Fibroblast of lung (primary cell): ENCODE measurements at regions not wholly inside any gene's neighbourhood (a gene's known extent, or its start where the extent isn't known, plus 50 kb on each side); places are given as distances from the start of the nearest gene placed in this dataset.

Source experiments
- DNase-seq, 2 donors: peaks; one replicate each; pipeline versions ENCODE4 v3.0.0 to v3.0.0-alpha.2; 2010; ENCODE audit warnings: low read depth in 2 of 2
- H2AFZ ChIP-seq: 2 replicates; pipeline ENCODE4 v1.5.1; 2012; ENCODE audit warnings: low read length, control low read depth, inconsistent platforms
- H3K27ac ChIP-seq: 2 replicates; pipeline ENCODE4 v1.5.1; 2011; ENCODE audit warnings: low read length, control low read depth; ENCODE audit not compliant: insufficient read depth
- H3K27me3 ChIP-seq: 2 replicates; pipeline ENCODE4 v1.5.1; 2011; ENCODE audit warnings: mild to moderate bottlenecking, low read length; ENCODE audit not compliant: control insufficient read depth, insufficient read depth
- H3K36me3 ChIP-seq: 2 replicates; pipeline ENCODE4 v1.5.1; 2011; ENCODE audit warnings: low read length; ENCODE audit not compliant: control insufficient read depth, insufficient read depth
- H3K4me1 ChIP-seq: 2 replicates; pipeline ENCODE4 v1.5.1; 2011; ENCODE audit warnings: low read length; ENCODE audit not compliant: control insufficient read depth, insufficient read depth; ENCODE audit errors: extremely low read depth
- H3K4me2 ChIP-seq: 2 replicates; pipeline ENCODE4 v1.5.1; 2011; ENCODE audit warnings: low read length, control low read depth; ENCODE audit not compliant: insufficient read depth; ENCODE audit errors: extremely low read depth
- H3K4me3 ChIP-seq, 4 experiments: fragments of 200-600 bp in 1 of 4; sonication (generic) in 1 of 4; replicated peaks in 1 of 4; 2 replicates each; pipeline ENCODE4 v1.5.1; 2011 to 2016; ENCODE audit warnings: low read length in 4 of 4, low read depth in 3 of 4, mild to moderate bottlenecking in 3 of 4, control low read depth in 2 of 4, inconsistent platforms in 1 of 4, mixed read lengths in 1 of 4; ENCODE audit not compliant: insufficient read depth in 1 of 4; ENCODE audit errors: control extremely low read depth in 1 of 4
- H3K79me2 ChIP-seq: 2 replicates; pipeline ENCODE4 v1.5.1; 2012; ENCODE audit warnings: mild to moderate bottlenecking, low read length, inconsistent platforms; ENCODE audit not compliant: control insufficient read depth, insufficient read depth
- H3K9ac ChIP-seq: 2 replicates; pipeline ENCODE4 v1.5.1; 2011; ENCODE audit warnings: mild to moderate bottlenecking, low read length, control low read depth; ENCODE audit not compliant: insufficient read depth
- H3K9me3 ChIP-seq: 2 replicates; pipeline ENCODE4 v1.5.1; 2012; ENCODE audit warnings: low read depth, low read length; ENCODE audit not compliant: control insufficient read depth, insufficient read depth
- H4K20me1 ChIP-seq: 2 replicates; pipeline ENCODE4 v1.5.1; 2011; ENCODE audit warnings: low read length; ENCODE audit not compliant: control insufficient read depth, insufficient read depth; ENCODE audit errors: extremely low read depth
- CTCF ChIP-seq, 2 donors: IDR thresholded peaks in 1 of 2; conservative IDR thresholded peaks in 1 of 2; 1 replicate in 1 of 2; 2 replicates in 1 of 2; pipeline ENCODE4 v1.5.1; 2011 to 2012; ENCODE audit warnings: low read length in 2 of 2, control low read depth in 1 of 2, inconsistent platforms in 1 of 2, low read depth in 1 of 2, mild to moderate bottlenecking in 1 of 2
- EZH2 ChIP-seq: IDR thresholded peaks from 2 replicates; pipeline ENCODE4 v1.5.1; 2012; ENCODE audit warnings: low read length, control low read depth, mild to moderate bottlenecking; ENCODE audit errors: missing control alignments

- no peak overlapping the region for H3K9ac ChIP-seq
- H3K27me3 ChIP-seq = no peaks in the 10 kb centered on the region
- H3K4me1 ChIP-seq = no peaks in the 10 kb centered on the region
- H3K36me3 ChIP-seq = no peaks in the 10 kb centered on the region
- H3K79me2 ChIP-seq = no peaks in the 10 kb centered on the region
- H4K20me1 ChIP-seq = no peaks in the 10 kb centered on the region
- TF ChIP-seq CTCF (conservative IDR thresholded peaks at IDR 0.05 in 1 of 2, IDR thresholded peaks at IDR 0.05 in 1 of 2; ENCODE audit: low read depth in 1 of 2, low read length in 2 of 2) (no peak), EZH2 (no peak)
- no peak for DNase-seq
- no peak overlapping the region for H3K4me3 ChIP-seq
- no peak overlapping the region for H3K27ac ChIP-seq
- no peak overlapping the region for H2AFZ ChIP-seq
- no peak overlapping the region for H3K4me2 ChIP-seq
- H3K9me3 ChIP-seq = no peaks in the 10 kb centered on the region
These were observed 83.3 kb downstream of the MYEOV start for GRCh38 chr11:69377029-69377952.

- Histone ChIP-seq H3K27ac (no peak overlapping the region), H2AFZ (no peak overlapping the region), H3K9ac (no peak overlapping the region), H4K20me1 (no peaks in the 10 kb centered on the region), H3K9me3 (no peaks in the 10 kb centered on the region), H3K79me2 (no peaks in the 10 kb centered on the region), H3K27me3 (no peaks in the 10 kb centered on the region), H3K4me3 (no peak overlapping the region), H3K4me2 (no peak overlapping the region), H3K36me3 (no peaks in the 10 kb centered on the region), H3K4me1 (no peaks in the 10 kb centered on the region)
- TF ChIP-seq CTCF (conservative IDR thresholded peaks at IDR 0.05 in 1 of 2, IDR thresholded peaks at IDR 0.05 in 1 of 2; ENCODE audit: low read depth in 1 of 2, low read length in 2 of 2) (no peak), EZH2 (no peak)
- DNase-seq = no peak
These were observed 84.0 kb downstream of the MYEOV start for GRCh38 chr11:69377953-69378302.

GRCh38 chr11:69378303-69379141, 84.6 kb downstream of the MYEOV start:
- no peak for TF ChIP-seq EZH2
- TF ChIP-seq CTCF (conservative IDR thresholded peaks at IDR 0.05 in 1 of 2, IDR thresholded peaks at IDR 0.05 in 1 of 2; ENCODE audit: low read depth in 1 of 2, low read length in 2 of 2) = no peak
- Histone ChIP-seq H2AFZ (no peak overlapping the region), H3K27me3 (no peaks in the 10 kb centered on the region), H3K4me1 (no peaks in the 10 kb centered on the region), H3K79me2 (no peaks in the 10 kb centered on the region), H3K27ac (no peak overlapping the region), H3K36me3 (no peaks in the 10 kb centered on the region), H4K20me1 (no peaks in the 10 kb centered on the region), H3K4me3 (no peak overlapping the region), H3K9me3 (no peaks in the 10 kb centered on the region), H3K9ac (no peak overlapping the region), H3K4me2 (no peak overlapping the region)
- DNase-seq = no peak
